ENCODE measurements at regions not wholly inside any gene's neighbourhood (a gene's known extent, or its start where the extent isn't known, plus 50 kb on each side); places are given as distances from the start of the nearest gene placed in this dataset.

DNA sequence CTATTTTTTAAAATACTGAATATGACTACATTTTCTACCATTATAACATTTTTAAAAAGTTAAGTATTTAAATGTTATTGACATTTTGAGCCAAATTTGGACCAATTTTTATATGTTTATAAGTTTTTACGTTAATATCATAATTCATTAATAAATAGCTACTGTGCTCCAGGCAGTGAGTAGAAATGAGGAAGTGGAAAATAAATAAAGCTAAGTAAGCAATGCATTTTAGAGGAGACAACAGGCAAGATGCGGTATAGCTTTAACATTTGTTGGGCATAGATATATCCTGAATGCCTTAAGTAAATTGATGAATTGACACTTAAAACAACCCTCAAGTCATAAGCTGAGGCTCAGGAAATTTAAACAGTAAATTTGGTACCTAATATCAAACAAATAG, 474.8 kb downstream of the PCDH10 start:
- TF ChIP-seq EZH2 (IDR thresholded peaks at IDR 0.05; ENCODE audit: insufficient read depth, poor library complexity, severe bottlenecking) (no peak), EZH2phosphoT487 (IDR thresholded peaks at IDR 0.05; ENCODE audit: insufficient read depth, low read depth) (no peak)

All from GM23248 (cell line).